ENCODE measurements at regions not wholly inside any gene's neighbourhood (a gene's known extent, or its start where the extent isn't known, plus 50 kb on each side); places are given as distances from the start of the nearest gene placed in this dataset.

DNA sequence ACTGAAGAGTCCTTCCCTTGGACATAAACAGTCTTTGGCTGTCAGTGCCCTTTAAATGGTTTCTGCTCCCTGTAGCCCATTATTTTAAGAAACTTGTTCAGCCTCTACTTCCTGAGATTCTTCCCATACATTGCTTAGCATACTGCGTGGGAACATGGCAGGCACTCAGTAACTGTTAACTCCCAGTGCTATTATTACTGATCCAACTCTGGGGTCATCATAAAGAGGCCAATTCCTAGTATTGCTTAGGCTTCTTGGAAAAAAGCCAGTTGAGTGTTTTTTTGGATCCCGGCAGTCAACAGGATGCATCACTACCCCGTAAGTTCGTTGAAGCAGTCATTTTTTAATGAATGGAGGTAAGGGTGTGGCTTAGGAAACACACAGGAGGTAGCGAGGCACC, 206.2 kb upstream of the ADAMTS9 start (continued):
- no peak for TF ChIP-seq ZFP3 (tag by site-specific recombination; IDR thresholded peaks at IDR 0.05; ENCODE audit: low read depth)
- no peak for TF ChIP-seq ZNF558 (tag by site-specific recombination; IDR thresholded peaks at IDR 0.05)
- no peak for TF ChIP-seq ZNF2 (tag by site-specific recombination; IDR thresholded peaks at IDR 0.05)
- TF ChIP-seq ZNF548 (tag by site-specific recombination; IDR thresholded peaks at IDR 0.05): no peak
- no peak for TF ChIP-seq IKZF3 (tag by site-specific recombination; IDR thresholded peaks at IDR 0.05)
- TF ChIP-seq, protein P1, sequence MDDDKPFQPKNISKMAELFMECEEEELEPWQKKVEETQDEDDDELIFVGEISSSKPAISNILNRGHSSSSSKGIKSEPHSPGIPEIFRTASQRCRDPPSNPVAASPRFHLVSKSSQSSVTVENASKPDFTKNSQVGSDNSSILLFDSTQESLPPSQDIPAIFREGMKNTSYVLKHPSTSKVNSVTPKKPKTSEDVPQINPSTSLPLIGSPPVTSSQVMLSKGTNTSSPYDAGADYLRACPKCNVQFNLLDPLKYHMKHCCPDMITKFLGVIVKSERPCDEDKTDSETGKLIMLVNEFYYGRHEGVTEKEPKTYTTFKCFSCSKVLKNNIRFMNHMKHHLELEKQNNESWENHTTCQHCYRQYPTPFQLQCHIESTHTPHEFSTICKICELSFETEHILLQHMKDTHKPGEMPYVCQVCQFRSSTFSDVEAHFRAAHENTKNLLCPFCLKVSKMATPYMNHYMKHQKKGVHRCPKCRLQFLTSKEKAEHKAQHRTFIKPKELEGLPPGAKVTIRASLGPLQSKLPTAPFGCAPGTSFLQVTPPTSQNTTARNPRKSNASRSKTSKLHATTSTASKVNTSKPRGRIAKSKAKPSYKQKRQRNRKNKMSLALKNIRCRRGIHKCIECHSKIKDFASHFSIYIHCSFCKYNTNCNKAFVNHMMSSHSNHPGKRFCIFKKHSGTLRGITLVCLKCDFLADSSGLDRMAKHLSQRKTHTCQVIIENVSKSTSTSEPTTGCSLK (tag by site-specific recombination; IDR thresholded peaks at IDR 0.05): no peak
- TF ChIP-seq, protein P2, sequence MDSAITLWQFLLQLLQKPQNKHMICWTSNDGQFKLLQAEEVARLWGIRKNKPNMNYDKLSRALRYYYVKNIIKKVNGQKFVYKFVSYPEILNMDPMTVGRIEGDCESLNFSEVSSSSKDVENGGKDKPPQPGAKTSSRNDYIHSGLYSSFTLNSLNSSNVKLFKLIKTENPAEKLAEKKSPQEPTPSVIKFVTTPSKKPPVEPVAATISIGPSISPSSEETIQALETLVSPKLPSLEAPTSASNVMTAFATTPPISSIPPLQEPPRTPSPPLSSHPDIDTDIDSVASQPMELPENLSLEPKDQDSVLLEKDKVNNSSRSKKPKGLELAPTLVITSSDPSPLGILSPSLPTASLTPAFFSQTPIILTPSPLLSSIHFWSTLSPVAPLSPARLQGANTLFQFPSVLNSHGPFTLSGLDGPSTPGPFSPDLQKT (IDR thresholded peaks at IDR 0.05; ENCODE audit: borderline replicate concordance, low read depth, low read length): no peak
- TF ChIP-seq, protein P3, sequence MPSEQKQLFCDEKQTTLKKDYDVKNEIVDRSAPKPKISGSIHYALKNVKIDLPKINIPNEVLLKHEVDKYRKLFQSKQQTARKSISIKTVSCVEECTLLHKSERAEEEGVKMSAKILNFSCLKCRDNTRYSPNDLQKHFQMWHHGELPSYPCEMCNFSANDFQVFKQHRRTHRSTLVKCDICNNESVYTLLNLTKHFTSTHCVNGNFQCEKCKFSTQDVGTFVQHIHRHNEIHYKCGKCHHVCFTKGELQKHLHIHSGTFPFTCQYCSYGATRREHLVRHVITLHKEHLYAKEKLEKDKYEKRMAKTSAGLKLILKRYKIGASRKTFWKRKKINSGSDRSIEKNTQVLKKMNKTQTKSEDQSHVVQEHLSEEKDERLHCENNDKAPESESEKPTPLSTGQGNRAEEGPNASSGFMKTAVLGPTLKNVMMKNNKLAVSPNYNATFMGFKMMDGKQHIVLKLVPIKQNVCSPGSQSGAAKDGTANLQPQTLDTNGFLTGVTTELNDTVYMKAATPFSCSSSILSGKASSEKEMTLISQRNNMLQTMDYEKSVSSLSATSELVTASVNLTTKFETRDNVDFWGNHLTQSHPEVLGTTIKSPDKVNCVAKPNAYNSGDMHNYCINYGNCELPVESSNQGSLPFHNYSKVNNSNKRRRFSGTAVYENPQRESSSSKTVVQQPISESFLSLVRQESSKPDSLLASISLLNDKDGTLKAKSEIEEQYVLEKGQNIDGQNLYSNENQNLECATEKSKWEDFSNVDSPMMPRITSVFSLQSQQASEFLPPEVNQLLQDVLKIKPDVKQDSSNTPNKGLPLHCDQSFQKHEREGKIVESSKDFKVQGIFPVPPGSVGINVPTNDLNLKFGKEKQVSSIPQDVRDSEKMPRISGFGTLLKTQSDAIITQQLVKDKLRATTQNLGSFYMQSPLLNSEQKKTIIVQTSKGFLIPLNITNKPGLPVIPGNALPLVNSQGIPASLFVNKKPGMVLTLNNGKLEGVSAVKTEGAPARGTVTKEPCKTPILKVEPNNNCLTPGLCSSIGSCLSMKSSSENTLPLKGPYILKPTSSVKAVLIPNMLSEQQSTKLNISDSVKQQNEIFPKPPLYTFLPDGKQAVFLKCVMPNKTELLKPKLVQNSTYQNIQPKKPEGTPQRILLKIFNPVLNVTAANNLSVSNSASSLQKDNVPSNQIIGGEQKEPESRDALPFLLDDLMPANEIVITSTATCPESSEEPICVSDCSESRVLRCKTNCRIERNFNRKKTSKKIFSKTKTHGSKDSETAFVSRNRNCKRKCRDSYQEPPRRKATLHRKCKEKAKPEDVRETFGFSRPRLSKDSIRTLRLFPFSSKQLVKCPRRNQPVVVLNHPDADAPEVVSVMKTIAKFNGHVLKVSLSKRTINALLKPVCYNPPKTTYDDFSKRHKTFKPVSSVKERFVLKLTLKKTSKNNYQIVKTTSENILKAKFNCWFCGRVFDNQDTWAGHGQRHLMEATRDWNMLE (tag by site-specific recombination; conservative IDR thresholded peaks at IDR 0.05; ENCODE audit: low read depth): no peak

DNA sequence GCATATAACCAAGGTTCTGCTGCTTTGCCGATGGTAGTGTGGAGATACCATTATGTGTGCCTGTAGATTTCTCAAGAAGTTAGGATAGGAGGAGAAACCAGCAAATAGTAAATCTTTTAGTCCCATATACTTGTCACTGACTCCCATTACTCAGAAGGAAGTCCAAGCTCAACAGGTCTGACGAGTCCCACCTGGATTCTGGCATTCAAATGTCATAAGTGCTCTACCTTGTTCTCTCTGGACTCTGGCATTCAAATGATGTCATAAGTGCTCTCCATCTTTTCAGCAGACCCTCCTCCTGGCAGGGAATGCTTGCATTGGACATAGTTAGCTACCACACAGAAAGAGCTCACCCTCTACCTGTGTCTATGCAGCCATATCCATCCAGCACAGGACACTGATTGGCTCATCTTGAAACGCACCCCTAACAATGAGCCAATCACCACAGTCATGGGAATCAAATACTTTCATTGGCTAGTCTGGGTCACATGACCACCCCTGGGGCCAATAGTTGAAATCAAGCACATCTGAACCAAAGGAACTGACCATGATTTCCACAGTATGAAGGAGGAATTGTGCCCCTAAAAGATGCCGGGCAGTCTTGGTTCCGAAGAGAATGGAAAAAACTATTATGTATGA, 205.0 kb upstream of the ADAMTS9 start:
- CTCF ChIA-PET: interaction anchor here (0.6 kb wide), 1 partner anchor 154 kb away, joined by 3 read pairs; no protein-coding TSS in a partner anchor
- POLR2A ChIA-PET: no interaction called here
- H3K4me1 ChIP-seq (ENCODE audit: control insufficient read depth, insufficient read depth, low read length): no peaks in the 10 kb centered on the region
- H3K27ac ChIP-seq (ENCODE audit: extremely low read depth, low read depth, low read length): no peak overlapping the region
- no peaks in the 10 kb centered on the region for H3K9me3 ChIP-seq (ENCODE audit: control insufficient read depth, insufficient read depth, low read depth, low read length)
- no peak overlapping the region for H3K4me3 ChIP-seq (ENCODE audit: low read depth, low read length)
- H3K36me3 ChIP-seq (ENCODE audit: control insufficient read depth in 2 of 2, insufficient read depth in 1 of 2, low read length in 2 of 2): no peaks in the 10 kb centered on the region
- no peak for TF ChIP-seq ZNF175 (tag by site-specific recombination; IDR thresholded peaks at IDR 0.05)
- TF ChIP-seq ZNF473 (tag by site-specific recombination; IDR thresholded peaks at IDR 0.05): no peak
- TF ChIP-seq YY1 (tag by site-specific recombination; IDR thresholded peaks at IDR 0.05): no peak
- TF ChIP-seq ZNF785 (tag by site-specific recombination; IDR thresholded peaks at IDR 0.05): no peak
- no peak for TF ChIP-seq IKZF3 (tag by site-specific recombination; IDR thresholded peaks at IDR 0.05)
- TF ChIP-seq, protein P4, sequence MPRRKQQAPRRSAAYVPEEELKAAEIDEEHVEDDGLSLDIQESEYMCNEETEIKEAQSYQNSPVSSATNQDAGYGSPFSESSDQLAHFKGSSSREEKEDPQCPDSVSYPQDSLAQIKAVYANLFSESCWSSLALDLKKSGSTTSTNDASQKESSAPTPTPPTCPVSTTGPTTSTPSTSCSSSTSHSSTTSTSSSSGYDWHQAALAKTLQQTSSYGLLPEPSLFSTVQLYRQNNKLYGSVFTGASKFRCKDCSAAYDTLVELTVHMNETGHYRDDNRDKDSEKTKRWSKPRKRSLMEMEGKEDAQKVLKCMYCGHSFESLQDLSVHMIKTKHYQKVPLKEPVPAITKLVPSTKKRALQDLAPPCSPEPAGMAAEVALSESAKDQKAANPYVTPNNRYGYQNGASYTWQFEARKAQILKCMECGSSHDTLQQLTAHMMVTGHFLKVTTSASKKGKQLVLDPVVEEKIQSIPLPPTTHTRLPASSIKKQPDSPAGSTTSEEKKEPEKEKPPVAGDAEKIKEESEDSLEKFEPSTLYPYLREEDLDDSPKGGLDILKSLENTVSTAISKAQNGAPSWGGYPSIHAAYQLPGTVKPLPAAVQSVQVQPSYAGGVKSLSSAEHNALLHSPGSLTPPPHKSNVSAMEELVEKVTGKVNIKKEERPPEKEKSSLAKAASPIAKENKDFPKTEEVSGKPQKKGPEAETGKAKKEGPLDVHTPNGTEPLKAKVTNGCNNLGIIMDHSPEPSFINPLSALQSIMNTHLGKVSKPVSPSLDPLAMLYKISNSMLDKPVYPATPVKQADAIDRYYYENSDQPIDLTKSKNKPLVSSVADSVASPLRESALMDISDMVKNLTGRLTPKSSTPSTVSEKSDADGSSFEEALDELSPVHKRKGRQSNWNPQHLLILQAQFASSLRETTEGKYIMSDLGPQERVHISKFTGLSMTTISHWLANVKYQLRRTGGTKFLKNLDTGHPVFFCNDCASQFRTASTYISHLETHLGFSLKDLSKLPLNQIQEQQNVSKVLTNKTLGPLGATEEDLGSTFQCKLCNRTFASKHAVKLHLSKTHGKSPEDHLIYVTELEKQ (tag by site-specific recombination; IDR thresholded peaks at IDR 0.05; ENCODE audit: borderline replicate concordance): no peak
- TF ChIP-seq, protein P5, sequence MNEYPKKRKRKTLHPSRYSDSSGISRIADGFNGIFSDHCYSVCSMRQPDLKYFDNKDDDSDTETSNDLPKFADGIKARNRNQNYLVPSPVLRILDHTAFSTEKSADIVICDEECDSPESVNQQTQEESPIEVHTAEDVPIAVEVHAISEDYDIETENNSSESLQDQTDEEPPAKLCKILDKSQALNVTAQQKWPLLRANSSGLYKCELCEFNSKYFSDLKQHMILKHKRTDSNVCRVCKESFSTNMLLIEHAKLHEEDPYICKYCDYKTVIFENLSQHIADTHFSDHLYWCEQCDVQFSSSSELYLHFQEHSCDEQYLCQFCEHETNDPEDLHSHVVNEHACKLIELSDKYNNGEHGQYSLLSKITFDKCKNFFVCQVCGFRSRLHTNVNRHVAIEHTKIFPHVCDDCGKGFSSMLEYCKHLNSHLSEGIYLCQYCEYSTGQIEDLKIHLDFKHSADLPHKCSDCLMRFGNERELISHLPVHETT (tag by site-specific recombination; IDR thresholded peaks at IDR 0.05): no peak
- TF ChIP-seq, protein P6, sequence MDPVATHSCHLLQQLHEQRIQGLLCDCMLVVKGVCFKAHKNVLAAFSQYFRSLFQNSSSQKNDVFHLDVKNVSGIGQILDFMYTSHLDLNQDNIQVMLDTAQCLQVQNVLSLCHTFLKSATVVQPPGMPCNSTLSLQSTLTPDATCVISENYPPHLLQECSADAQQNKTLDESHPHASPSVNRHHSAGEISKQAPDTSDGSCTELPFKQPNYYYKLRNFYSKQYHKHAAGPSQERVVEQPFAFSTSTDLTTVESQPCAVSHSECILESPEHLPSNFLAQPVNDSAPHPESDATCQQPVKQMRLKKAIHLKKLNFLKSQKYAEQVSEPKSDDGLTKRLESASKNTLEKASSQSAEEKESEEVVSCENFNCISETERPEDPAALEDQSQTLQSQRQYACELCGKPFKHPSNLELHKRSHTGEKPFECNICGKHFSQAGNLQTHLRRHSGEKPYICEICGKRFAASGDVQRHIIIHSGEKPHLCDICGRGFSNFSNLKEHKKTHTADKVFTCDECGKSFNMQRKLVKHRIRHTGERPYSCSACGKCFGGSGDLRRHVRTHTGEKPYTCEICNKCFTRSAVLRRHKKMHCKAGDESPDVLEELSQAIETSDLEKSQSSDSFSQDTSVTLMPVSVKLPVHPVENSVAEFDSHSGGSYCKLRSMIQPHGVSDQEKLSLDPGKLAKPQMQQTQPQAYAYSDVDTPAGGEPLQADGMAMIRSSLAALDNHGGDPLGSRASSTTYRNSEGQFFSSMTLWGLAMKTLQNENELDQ (tag by site-specific recombination; IDR thresholded peaks at IDR 0.05; ENCODE audit: low read depth): no peak
- TF ChIP-seq, protein P7, sequence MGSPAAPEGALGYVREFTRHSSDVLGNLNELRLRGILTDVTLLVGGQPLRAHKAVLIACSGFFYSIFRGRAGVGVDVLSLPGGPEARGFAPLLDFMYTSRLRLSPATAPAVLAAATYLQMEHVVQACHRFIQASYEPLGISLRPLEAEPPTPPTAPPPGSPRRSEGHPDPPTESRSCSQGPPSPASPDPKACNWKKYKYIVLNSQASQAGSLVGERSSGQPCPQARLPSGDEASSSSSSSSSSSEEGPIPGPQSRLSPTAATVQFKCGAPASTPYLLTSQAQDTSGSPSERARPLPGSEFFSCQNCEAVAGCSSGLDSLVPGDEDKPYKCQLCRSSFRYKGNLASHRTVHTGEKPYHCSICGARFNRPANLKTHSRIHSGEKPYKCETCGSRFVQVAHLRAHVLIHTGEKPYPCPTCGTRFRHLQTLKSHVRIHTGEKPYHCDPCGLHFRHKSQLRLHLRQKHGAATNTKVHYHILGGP (tag by site-specific recombination; IDR thresholded peaks at IDR 0.05): no peak

Measured in HEK293 (cell line).